WTC11 (cell line): ENCODE measurements at regions not wholly inside any gene's neighbourhood (a gene's known extent, or its start where the extent isn't known, plus 50 kb on each side); places are given as distances from the start of the nearest gene placed in this dataset.

Experiments
- ATAC-seq: fragments of 200-7000 bp; cut with Tn5 transposase; 2 replicates; pipeline ENCODE4 v1.10.0; 2021; ENCODE audit warnings: mild to moderate bottlenecking, moderate library complexity
- CTCF ChIA-PET: fragments of 300-600 bp; sonication (Branson Sonifier 250); formaldehyde crosslinking; loops from one replicate; lab custom pipeline; 2021; ENCODE audit warnings: antibody characterized with exemption; lab: Charles Lee
- POLR2A ChIA-PET: fragments of 350-600 bp; sonication (Branson Sonifier 250); formaldehyde crosslinking; loops from one replicate; lab custom pipeline; 2021; ENCODE audit warnings: antibody characterized with exemption; lab: Charles Lee
- DNase-seq: peaks from one replicate; pipeline ENCODE4 v3.0.0; 2021; ENCODE audit warnings: low spot score
- H3K27ac Mint-ChIP-seq: 2 replicates; pipeline ENCODE4 v1.8.0; 2021; ENCODE audit warnings: mixed read lengths
- H3K27me3 Mint-ChIP-seq: 2 replicates; pipeline ENCODE4 v1.8.0; 2021; ENCODE audit warnings: low read depth, mild to moderate bottlenecking, moderate library complexity, mixed read lengths
- H3K36me3 Mint-ChIP-seq: 2 replicates; pipeline ENCODE4 v1.8.0; 2021; ENCODE audit warnings: mixed read lengths
- H3K4me1 Mint-ChIP-seq: 2 replicates; pipeline ENCODE4 v1.8.0; 2022; ENCODE audit warnings: mixed read lengths
- H3K4me3 Mint-ChIP-seq: 2 replicates; pipeline ENCODE4 v1.8.0; 2021; ENCODE audit warnings: mild to moderate bottlenecking, moderate library complexity, mixed read lengths
- H3K9me3 Mint-ChIP-seq: 2 replicates; pipeline ENCODE4 v1.8.0; 2021; ENCODE audit warnings: mixed read lengths
- AR ChIP-seq: fragments of 250-450 bp; sonication (Bioruptor Pico); IDR thresholded peaks from 2 replicates; pipeline ENCODE4 v1.9.0; 2021; ENCODE audit warnings: mild to moderate bottlenecking
- ATF1 ChIP-seq: sonication (generic); formaldehyde crosslinking; IDR thresholded peaks from 2 replicates; pipeline ENCODE4 v1.8.1; 2023; ENCODE audit warnings: mild to moderate bottlenecking, moderate library complexity, missing genetic modification reagents
- ATF2 ChIP-seq: sonication (generic); formaldehyde crosslinking; IDR thresholded peaks from 2 replicates; pipeline ENCODE4 v1.8.1; 2022; ENCODE audit warnings: low read depth, missing genetic modification reagents, borderline replicate concordance
- E2F4 ChIP-seq: sonication (generic); formaldehyde crosslinking; IDR thresholded peaks from 2 replicates; pipeline ENCODE4 v1.8.1; 2022; ENCODE audit warnings: low read depth, mild to moderate bottlenecking, moderate library complexity, missing genetic modification reagents, borderline replicate concordance
- ELF4 ChIP-seq: sonication (generic); formaldehyde crosslinking; IDR thresholded peaks from 2 replicates; pipeline ENCODE4 v1.8.1; 2022; ENCODE audit warnings: low read depth, mild to moderate bottlenecking, moderate library complexity, missing genetic modification reagents
- HMGXB4 ChIP-seq: sonication (generic); formaldehyde crosslinking; IDR thresholded peaks from 2 replicates; pipeline ENCODE4 v1.8.1; 2023; ENCODE audit warnings: mild to moderate bottlenecking, moderate library complexity, missing genetic modification reagents
- JUN ChIP-seq: sonication (generic); formaldehyde crosslinking; IDR thresholded peaks from 2 replicates; pipeline ENCODE4 v1.8.0; 2023; ENCODE audit warnings: mild to moderate bottlenecking, missing genetic modification reagents
- KAT7 ChIP-seq: sonication (generic); formaldehyde crosslinking; IDR thresholded peaks from 2 replicates; pipeline ENCODE4 v1.8.1; 2023; ENCODE audit warnings: missing genetic modification reagents, mild to moderate bottlenecking, borderline replicate concordance
- MLX ChIP-seq: sonication (generic); formaldehyde crosslinking; IDR thresholded peaks from 2 replicates; pipeline ENCODE4 v1.8.1; 2023; ENCODE audit warnings: mild to moderate bottlenecking, missing genetic modification reagents, moderate library complexity
- RELA ChIP-seq: sonication (generic); formaldehyde crosslinking; IDR thresholded peaks from 2 replicates; pipeline ENCODE4 v1.8.1; 2022; ENCODE audit warnings: missing genetic modification reagents, mild to moderate bottlenecking, borderline replicate concordance
- SMAD3 ChIP-seq: sonication (generic); formaldehyde crosslinking; IDR thresholded peaks from 2 replicates; pipeline ENCODE4 v1.8.0; 2022; ENCODE audit warnings: missing genetic modification reagents, mild to moderate bottlenecking, borderline replicate concordance
- STAT6 ChIP-seq: sonication (generic); formaldehyde crosslinking; conservative IDR thresholded peaks from 2 replicates; pipeline ENCODE4 v1.8.1; 2023; ENCODE audit warnings: mild to moderate bottlenecking, low read depth, missing genetic modification reagents, moderate library complexity
- TEAD1 ChIP-seq: sonication (generic); formaldehyde crosslinking; IDR thresholded peaks from 2 replicates; pipeline ENCODE4 v1.8.0; 2022; ENCODE audit warnings: mild to moderate bottlenecking, missing genetic modification reagents
- USF1 ChIP-seq: sonication (generic); formaldehyde crosslinking; IDR thresholded peaks from 2 replicates; pipeline ENCODE4 v1.8.0; 2022; ENCODE audit warnings: mild to moderate bottlenecking, missing genetic modification reagents
- ZBTB43 ChIP-seq: sonication (generic); formaldehyde crosslinking; IDR thresholded peaks from 2 replicates; pipeline ENCODE4 v1.8.1; 2023; ENCODE audit warnings: mild to moderate bottlenecking, missing genetic modification reagents
- ZNF121 ChIP-seq: sonication (generic); formaldehyde crosslinking; IDR thresholded peaks from 2 replicates; pipeline ENCODE4 v1.8.0; 2023; ENCODE audit warnings: missing genetic modification reagents
- ZNF396 ChIP-seq: fragments of 250-450 bp; sonication (Bioruptor Pico); IDR thresholded peaks from 2 replicates; pipeline ENCODE4 v1.8.0; 2021; ENCODE audit warnings: mild to moderate bottlenecking, moderate library complexity, borderline replicate concordance
- TF ChIP-seq, protein P1 (sequence below): sonication (generic); formaldehyde crosslinking; IDR thresholded peaks from 2 replicates; pipeline ENCODE4 v1.8.0; 2022; ENCODE audit warnings: missing genetic modification reagents

GRCh38 chr13:44694291-44694690 is 118.2 kb upstream of the TSC22D1 start:
- H3K4me1 Mint-ChIP-seq: no peaks in the 10 kb centered on the region
- H3K4me3 Mint-ChIP-seq: no peak overlapping the region
- no peaks in the 10 kb centered on the region for H3K36me3 Mint-ChIP-seq
- no peaks in the 10 kb centered on the region for H3K27me3 Mint-ChIP-seq
- no peak for TF ChIP-seq KAT7
- no peak for TF ChIP-seq AR
- no peak for TF ChIP-seq ZNF121
- TF ChIP-seq RELA (CRISPR knock-in tag): no peak
- TF ChIP-seq E2F4 (CRISPR knock-in tag): no peak
- no peak for TF ChIP-seq ZBTB43
- no peak for TF ChIP-seq MLX
- TF ChIP-seq JUN: no peak
- TF ChIP-seq SMAD3 (CRISPR knock-in tag): no peak
- no peak for TF ChIP-seq STAT6 (CRISPR knock-in tag)
- no peak for TF ChIP-seq ATF2 (CRISPR knock-in tag)
- TF ChIP-seq, protein P1, sequence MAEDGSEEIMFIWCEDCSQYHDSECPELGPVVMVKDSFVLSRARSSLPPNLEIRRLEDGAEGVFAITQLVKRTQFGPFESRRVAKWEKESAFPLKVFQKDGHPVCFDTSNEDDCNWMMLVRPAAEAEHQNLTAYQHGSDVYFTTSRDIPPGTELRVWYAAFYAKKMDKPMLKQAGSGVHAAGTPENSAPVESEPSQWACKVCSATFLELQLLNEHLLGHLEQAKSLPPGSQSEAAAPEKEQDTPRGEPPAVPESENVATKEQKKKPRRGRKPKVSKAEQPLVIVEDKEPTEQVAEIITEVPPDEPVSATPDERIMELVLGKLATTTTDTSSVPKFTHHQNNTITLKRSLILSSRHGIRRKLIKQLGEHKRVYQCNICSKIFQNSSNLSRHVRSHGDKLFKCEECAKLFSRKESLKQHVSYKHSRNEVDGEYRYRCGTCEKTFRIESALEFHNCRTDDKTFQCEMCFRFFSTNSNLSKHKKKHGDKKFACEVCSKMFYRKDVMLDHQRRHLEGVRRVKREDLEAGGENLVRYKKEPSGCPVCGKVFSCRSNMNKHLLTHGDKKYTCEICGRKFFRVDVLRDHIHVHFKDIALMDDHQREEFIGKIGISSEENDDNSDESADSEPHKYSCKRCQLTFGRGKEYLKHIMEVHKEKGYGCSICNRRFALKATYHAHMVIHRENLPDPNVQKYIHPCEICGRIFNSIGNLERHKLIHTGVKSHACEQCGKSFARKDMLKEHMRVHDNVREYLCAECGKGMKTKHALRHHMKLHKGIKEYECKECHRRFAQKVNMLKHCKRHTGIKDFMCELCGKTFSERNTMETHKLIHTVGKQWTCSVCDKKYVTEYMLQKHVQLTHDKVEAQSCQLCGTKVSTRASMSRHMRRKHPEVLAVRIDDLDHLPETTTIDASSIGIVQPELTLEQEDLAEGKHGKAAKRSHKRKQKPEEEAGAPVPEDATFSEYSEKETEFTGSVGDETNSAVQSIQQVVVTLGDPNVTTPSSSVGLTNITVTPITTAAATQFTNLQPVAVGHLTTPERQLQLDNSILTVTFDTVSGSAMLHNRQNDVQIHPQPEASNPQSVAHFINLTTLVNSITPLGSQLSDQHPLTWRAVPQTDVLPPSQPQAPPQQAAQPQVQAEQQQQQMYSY (CRISPR knock-in tag): no peak
- TF ChIP-seq TEAD1: no peak
- no peak for TF ChIP-seq ZNF396
- no peak for TF ChIP-seq HMGXB4 (CRISPR knock-in tag)
- TF ChIP-seq USF1: no peak
- TF ChIP-seq ATF1 (CRISPR knock-in tag): no peak
- TF ChIP-seq ELF4 (CRISPR knock-in tag): no peak
- DNase-seq: no peak
- no peak overlapping the region for H3K27ac Mint-ChIP-seq
- no peak for ATAC-seq
- ChIA-PET CTCF (interaction anchor here (0.7 kb wide), 1 partner anchor 234 kb away, joined by 7 read pairs; no protein-coding TSS in a partner anchor), POLR2A (no interaction called here)
- H3K9me3 Mint-ChIP-seq: peaks cover 3% of the 10 kb centered on the region; the same call in 1 of the 2 replicates
